ENCODE measurements at regions not wholly inside any gene's neighbourhood (a gene's known extent, or its start where the extent isn't known, plus 50 kb on each side); places are given as distances from the start of the nearest gene placed in this dataset.

GRCh38 chr7:121810831-121811672, 61.9 kb upstream of the PTPRZ1 start:
- no peak for DNase-seq (ENCODE audit: low spot score)

- no peak for DNase-seq (ENCODE audit: low spot score)
Measured at GRCh38 chr7:121807078-121807477, 65.9 kb upstream of the PTPRZ1 start.

GRCh38 chr7:121803039-121803438, 69.9 kb upstream of the PTPRZ1 start:
- DNase-seq (ENCODE audit: low spot score) = no peak

DNA sequence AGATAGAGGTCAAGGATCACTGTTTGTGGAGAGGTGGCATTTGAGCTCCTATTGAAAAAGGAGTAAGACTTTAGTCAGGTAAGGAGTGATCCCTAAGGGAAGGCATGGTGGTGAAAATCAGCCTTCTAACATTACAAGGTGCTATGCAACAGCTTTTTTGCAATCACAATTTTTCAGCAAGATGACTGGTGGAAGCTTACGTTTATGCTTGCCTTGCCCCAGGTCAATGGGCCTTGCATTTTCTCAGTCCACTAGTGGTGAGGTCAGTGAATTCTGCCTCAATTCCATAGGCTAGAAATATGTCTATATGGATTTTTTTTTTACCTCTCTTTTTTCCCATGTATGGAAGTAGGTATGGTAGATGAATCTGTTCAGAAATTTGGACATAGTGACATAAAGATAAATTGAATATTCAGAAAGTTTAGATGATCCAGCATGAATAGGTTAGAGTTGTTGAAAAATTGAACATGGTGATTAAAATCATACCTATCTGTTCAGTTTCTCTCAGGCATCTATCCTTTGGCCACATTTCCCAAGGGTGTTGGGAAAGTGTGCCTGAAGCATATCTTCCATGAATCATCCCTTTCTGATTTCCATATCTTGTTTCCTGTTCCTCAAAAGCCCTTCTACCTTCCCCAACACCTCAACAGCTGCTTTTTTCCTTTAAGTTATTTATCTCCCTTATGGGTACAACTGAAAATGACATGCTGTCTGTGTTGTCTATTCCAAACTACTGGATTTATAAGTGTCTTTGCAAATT, 71.9 kb upstream of the PTPRZ1 start:
- DNase-seq (ENCODE audit: low spot score) = no peak

DNA sequence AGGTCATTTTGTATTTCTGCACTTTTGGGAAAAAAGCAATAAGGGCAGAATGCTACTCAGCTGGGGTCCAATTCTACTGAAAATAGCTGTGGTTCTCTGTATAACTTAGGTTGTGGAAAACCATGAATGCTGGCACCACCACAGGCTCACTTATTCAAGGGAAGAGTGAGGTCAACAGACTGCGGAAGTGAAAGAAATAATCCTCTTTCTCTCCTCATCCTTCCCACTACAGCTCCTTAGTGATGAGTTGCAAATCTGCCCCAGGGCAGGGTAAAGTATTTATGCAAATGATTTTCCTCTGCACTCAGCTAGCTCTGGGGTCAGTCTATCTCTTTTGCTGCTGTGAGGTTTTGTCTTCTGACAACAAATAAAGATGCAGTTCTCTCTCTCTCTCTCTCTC, 74.1 kb upstream of the PTPRZ1 start:
- peak; percentile 25 for DNase-seq (ENCODE audit: low spot score)

GRCh38 chr7:121798453-121798840, 74.5 kb upstream of the PTPRZ1 start:
- no peak for DNase-seq (ENCODE audit: low spot score)

DNA sequence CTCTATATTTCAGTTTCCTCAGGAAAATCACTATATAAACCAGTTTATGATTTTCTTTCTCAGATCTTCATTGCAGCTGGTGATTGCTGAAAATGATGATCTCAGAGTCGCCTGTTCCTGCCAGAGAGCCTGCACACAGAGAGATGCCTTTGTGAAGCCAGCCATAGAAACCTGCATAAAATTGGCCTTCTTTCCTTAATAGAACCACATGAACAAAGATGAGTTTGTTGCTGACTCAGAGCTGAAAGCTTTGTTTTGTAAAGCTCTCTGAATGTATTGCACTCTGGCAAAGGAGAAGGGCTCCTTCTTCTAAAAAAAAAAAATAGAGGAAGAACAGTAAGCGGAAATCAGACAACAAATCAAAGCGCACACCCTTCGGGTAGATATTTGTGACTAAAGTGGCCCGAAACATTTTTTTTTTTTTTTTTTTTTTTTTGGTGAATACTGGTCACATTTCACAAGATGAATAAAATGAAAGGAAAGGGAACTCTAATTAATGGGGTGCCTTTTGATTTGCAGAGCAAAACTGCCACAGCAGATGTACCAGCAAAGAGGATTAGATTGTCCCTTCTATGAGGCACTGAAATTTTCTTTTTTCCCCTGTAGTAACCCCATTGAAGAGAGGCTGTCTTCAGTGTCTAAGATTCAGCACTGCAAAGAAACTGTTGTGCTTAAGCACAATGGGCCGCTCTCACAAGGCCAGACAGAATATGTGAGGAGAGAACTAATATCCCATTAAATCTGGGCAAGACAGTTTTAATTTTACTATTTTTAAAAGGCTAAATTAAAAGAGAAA, 75.1 kb upstream of the PTPRZ1 start:
- DNase-seq (ENCODE audit: low spot score) = no peak

DNA sequence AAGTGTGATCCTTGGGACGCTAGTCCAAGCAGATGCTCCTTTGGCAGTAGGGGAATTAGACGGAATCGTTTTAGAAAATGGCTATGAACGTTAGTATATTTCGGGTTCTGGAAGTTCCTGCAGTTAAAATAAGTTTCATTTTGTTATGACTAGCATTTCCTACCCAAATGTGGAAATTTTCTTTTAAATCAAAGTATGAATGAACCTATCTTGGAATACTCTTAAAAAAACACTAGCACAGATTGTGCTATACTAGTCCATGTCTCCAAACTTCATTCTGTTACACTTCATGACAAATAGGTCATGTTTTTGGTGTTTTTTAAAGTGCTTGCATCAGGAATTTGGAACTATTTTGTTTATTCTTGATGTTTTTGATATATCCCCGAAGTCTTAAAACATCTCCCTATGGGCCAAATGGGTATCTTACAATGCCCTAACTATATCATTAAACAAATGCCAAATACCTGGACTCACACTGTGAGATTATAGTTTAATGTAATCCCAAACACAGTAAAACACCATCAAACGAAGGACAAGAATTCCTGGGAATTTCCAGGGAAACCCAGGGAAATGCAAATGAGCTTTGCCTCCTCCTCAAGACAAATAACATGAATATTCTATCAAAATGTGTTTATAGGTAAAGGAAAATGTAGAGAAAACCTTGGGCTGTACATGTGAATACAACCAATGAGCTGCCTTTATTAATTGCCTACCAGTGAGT, 75.9 kb upstream of the PTPRZ1 start:
- no peak for DNase-seq (ENCODE audit: low spot score)

DNA sequence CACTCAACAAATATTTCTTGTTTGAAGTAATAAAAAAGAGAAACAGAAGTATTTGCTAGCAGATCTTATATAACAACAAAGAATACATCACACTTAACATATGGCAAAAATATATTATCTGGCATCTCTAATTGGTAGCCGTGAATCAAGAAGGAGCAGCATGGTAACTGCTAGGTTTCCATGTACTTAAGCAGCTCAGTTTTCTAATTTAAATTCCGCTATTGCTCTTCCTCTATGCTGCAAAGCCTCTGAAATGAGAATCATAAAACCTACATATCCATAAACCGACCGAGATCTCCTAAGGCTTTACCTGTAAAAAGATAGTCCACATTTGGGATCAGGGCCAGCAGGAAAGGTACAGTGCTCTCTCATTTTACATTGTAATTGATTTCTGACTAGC, 76.6 kb upstream of the PTPRZ1 start:
- no peak for DNase-seq (ENCODE audit: low spot score)

DNA sequence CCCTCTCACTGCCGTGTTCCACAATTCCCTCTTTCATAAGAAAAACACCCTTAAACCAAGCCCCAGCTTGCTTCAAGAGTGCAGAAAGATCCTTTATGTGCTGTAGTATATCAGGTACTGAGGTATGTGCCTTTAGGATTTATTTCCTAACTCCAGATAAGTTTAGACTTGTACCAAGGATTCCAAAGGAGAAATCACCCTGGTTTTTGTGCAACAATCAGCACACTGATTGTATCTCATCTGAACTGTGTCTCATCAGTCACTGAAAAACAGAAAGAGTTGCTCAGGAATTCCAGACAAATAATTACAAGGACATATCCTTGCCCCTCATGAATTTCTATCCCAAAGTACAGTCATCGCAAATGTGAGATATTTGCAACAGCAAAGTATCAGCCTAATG, 77.2 kb upstream of the PTPRZ1 start:
- DNase-seq (ENCODE audit: low spot score) = no peak

GRCh38 chr7:121793716-121794115, 79.2 kb upstream of the PTPRZ1 start:
- no peak for DNase-seq (ENCODE audit: low spot score)

- no peak for DNase-seq (ENCODE audit: low spot score)
Measured at GRCh38 chr7:121777672-121778071, 95.3 kb upstream of the PTPRZ1 start.

DNA sequence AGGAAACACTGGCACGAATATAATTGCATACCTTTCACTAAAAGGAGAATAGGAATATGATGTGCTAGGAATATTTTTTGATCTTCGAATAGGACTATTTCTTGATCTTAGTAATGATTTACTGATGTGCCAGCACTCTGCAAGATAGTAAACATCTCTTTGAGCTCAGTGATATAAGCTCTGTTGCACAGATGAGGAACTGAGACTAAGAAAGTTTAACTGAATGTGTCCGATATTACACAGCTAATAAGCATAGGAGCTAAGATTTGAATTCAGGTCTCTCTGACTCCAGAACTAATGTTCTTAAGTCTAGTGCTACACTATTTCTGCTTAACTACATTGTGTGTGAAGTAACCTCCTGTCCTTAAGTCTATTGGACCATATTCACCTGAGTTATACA, 98.4 kb upstream of the PTPRZ1 start:
- no peak for DNase-seq (ENCODE audit: low spot score)

DNA sequence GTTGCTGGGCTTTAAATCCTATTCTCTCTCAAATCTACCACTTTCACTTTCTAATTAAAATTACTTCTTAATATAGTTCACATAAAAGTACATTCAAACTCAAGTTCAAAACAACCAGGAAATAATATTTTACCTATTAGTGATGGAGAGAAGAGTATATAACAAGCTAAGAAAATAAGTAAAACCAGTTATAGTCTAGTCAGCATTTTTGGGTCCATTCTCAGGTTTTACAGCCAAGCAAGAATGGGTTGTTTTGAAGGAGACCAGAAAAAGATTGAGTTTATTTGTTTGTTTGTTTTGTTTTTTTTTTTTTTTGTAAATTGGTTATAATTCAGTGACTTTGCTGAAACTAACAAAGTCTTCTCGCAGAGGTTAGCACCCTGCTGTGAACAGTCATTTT, 106.3 kb upstream of the PTPRZ1 start:
- DNase-seq (ENCODE audit: low spot score) = no peak

GRCh38 chr7:121761399-121761798, 111.6 kb upstream of the PTPRZ1 start:
- no peak for DNase-seq (ENCODE audit: low spot score)

DNA sequence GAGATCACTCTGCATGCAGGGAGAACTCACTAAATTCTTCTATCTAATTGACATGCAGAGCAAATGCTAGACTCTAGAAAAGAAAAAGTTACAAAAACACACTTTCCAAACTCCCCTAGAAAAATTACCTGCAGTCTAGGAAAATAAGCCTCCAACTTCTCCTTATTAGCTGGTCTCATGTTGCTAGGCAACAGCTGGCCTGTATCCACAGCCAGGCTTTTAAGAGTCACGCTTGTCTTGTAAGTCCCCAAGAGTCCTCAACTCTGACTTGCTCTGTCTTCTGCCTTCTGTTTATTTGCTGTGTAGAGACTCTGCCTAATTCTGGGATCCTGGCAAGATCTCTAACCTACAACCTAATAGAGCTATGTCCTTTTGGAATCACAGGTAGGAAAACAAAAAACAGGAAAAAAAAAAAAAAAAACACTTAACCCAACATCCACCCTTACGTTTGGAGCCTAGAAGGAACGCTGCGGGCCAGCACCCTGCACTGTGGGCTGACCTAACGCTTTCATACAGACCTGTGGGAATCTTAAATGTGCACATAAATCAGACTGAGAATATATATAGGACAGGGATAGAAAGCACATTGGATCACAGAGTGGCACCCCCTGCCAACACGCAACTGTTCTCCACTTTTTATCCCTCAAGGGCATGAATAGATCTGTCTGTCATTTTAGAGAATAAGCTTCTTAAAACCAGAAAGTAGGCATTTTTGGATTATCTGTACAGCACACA, 117.0 kb upstream of the PTPRZ1 start:
- DNase-seq (ENCODE audit: low spot score) = no peak

GRCh38 chr7:121755286-121755685, 117.7 kb upstream of the PTPRZ1 start:
- DNase-seq (ENCODE audit: low spot score) = no peak

- DNase-seq (ENCODE audit: low spot score) = no peak
Measured at GRCh38 chr7:121753944-121754343, 119.0 kb upstream of the PTPRZ1 start.

GRCh38 chr7:121752706-121753105, 120.3 kb upstream of the PTPRZ1 start:
- DNase-seq (ENCODE audit: low spot score) = peak; percentile 11

DNA sequence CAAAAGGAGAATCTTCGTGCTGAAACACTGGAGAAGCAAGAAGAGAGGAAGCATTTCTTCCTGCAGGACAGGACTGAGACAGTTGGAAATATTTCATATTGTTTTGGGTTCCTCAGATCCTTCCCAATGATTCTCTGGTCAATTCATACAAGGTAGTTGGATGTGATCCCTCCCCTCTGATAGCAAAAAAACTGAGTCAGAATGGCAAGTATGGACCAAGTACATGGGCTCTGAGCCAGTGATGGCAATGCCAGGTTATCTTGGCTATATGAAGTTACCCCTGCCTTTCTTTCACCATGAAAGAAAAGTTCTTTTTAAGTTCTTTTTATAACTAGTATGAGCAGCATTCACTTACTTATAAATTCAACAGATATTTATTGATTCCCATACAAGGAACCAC, 124.4 kb upstream of the PTPRZ1 start:
- DNase-seq (ENCODE audit: low spot score) = no peak

GRCh38 chr7:121745856-121746255, 127.1 kb upstream of the PTPRZ1 start:
- no peak for DNase-seq (ENCODE audit: low spot score)
